ENCODE measurements at regions not wholly inside any gene's neighbourhood (a gene's known extent, or its start where the extent isn't known, plus 50 kb on each side); places are given as distances from the start of the nearest gene placed in this dataset.
"Not testable (repeated sequence)": the region's sequence is repeated elsewhere in the genome, so short reads cannot be mapped to it uniquely, and the experiment has no call there.

- not testable (repeated sequence) for DNase-seq (ENCODE audit: low spot score)
Observed at GRCh38 chr2:66242888-66243287, 192.0 kb upstream of the MEIS1 start.

- no peak for DNase-seq (ENCODE audit: low spot score)
Observed at GRCh38 chr2:66242099-66242789, 192.7 kb upstream of the MEIS1 start.

GRCh38 chr2:66240286-66240685, 194.6 kb upstream of the MEIS1 start:
- DNase-seq (ENCODE audit: low spot score), result no peak

GRCh38 chr2:66239655-66240054, 195.3 kb upstream of the MEIS1 start:
- no peak for DNase-seq (ENCODE audit: low spot score)

- no peak for DNase-seq (ENCODE audit: low spot score)
Observed at GRCh38 chr2:66237803-66238379, 197.0 kb upstream of the MEIS1 start.

GRCh38 chr2:66236816-66237802, 197.8 kb upstream of the MEIS1 start:
- DNase-seq (ENCODE audit: low spot score), result no peak

- DNase-seq (ENCODE audit: low spot score), result no peak
Observed at GRCh38 chr2:66236067-66236685, 198.7 kb upstream of the MEIS1 start.

- DNase-seq (ENCODE audit: low spot score), result no peak
Observed at GRCh38 chr2:66235428-66235827, 199.5 kb upstream of the MEIS1 start.

- no peak for DNase-seq (ENCODE audit: low spot score)
Observed at GRCh38 chr2:66233981-66234380, 200.9 kb upstream of the MEIS1 start.

- DNase-seq (ENCODE audit: low spot score), result no peak
Observed at GRCh38 chr2:66228128-66228547, 206.8 kb upstream of the MEIS1 start.

- DNase-seq (ENCODE audit: low spot score), result no peak
Observed at GRCh38 chr2:66217039-66217585, 217.8 kb upstream of the MEIS1 start.

- no peak for DNase-seq (ENCODE audit: low spot score)
Observed at GRCh38 chr2:66212749-66213148, 222.2 kb upstream of the MEIS1 start.

GRCh38 chr2:66202586-66202985, 232.3 kb upstream of the MEIS1 start:
- no peak for DNase-seq (ENCODE audit: low spot score)

- no peak for DNase-seq (ENCODE audit: low spot score)
Observed at GRCh38 chr2:66201242-66201641, 233.7 kb upstream of the MEIS1 start.

GRCh38 chr2:66198873-66199272, 236.1 kb upstream of the MEIS1 start:
- no peak for DNase-seq (ENCODE audit: low spot score)

GRCh38 chr2:66192888-66193287, 242.0 kb upstream of the MEIS1 start:
- no peak for DNase-seq (ENCODE audit: low spot score)

GRCh38 chr2:66191311-66191710, 243.6 kb upstream of the MEIS1 start:
- no peak for DNase-seq (ENCODE audit: low spot score)

- no peak for DNase-seq (ENCODE audit: low spot score)
Observed at GRCh38 chr2:66189553-66189952, 245.4 kb upstream of the MEIS1 start.

GRCh38 chr2:66186537-66186936, 248.4 kb upstream of the MEIS1 start:
- no peak for DNase-seq (ENCODE audit: low spot score)

- DNase-seq (ENCODE audit: low spot score), result no peak
Observed at GRCh38 chr2:66185497-66186054, 249.3 kb upstream of the MEIS1 start.

GRCh38 chr2:66177128-66177796, 257.7 kb upstream of the MEIS1 start:
- not testable (repeated sequence) for DNase-seq (ENCODE audit: low spot score)
